NT2/D1 (cell line): ENCODE measurements at regions not wholly inside any gene's neighbourhood (a gene's known extent, or its start where the extent isn't known, plus 50 kb on each side); places are given as distances from the start of the nearest gene placed in this dataset.

Experiments used
- DNase-seq: peaks from one replicate; pipeline ENCODE4 v3.0.0-alpha.2; 2011; ENCODE audit warnings: low read depth, low spot score
- H3K27me3 ChIP-seq: 2 replicates; pipeline ENCODE4 v1.6.0; 2011; ENCODE audit warnings: mild to moderate bottlenecking; ENCODE audit not compliant: insufficient read length, insufficient read depth
- H3K36me3 ChIP-seq: 2 replicates; pipeline ENCODE4 v1.6.1; 2011; ENCODE audit warnings: mild to moderate bottlenecking, low read length, mixed read lengths; ENCODE audit not compliant: insufficient read depth, insufficient read length
- H3K4me1 ChIP-seq: 2 replicates; pipeline ENCODE4 v1.5.1; 2011; ENCODE audit not compliant: insufficient read depth, insufficient read length
- H3K4me3 ChIP-seq: 2 replicates; pipeline ENCODE4 v1.5.1; 2011; ENCODE audit warnings: low read depth; ENCODE audit not compliant: insufficient read length
- H3K9ac ChIP-seq: 2 replicates; pipeline ENCODE4 v1.6.0; 2011; ENCODE audit warnings: low read depth; ENCODE audit not compliant: insufficient read length
- H3K9me3 ChIP-seq: 2 replicates; pipeline ENCODE4 v1.5.1; 2011; ENCODE audit warnings: mild to moderate bottlenecking, low read length; ENCODE audit not compliant: insufficient read depth
- SUZ12 ChIP-seq: IDR thresholded peaks from 2 replicates; pipeline ENCODE4 v1.6.1; 2011; ENCODE audit not compliant: insufficient read length, insufficient read depth; ENCODE audit errors: extremely low read depth
- YY1 ChIP-seq: IDR thresholded peaks from 2 replicates; pipeline ENCODE4 v1.6.1; 2011; ENCODE audit not compliant: insufficient read length, insufficient read depth
- ZNF274 ChIP-seq: IDR thresholded peaks from 2 replicates; pipeline ENCODE4 v1.6.1; 2011; ENCODE audit warnings: mild to moderate bottlenecking, low read depth, low read length

DNA sequence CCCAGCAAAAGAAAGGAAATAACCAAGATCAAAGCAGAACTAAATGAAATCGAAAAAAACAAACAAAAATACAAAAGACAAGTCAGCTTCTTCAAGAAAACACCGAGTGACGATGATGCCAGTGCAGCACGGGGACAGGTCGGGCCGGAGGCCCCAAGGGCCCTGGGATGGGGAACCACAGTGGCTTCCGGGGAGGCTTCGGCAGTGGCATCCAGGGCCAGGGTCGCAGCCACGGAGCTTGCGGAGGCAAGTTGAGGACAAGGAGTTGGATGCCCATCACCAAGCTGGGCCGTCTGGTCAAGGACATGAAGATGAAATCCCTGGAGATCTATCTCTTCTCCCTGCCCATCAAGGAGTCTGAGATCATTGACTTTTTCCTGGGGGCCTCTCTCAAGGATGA is 53.2 kb upstream of the WDR41 start:
- no peaks in the 10 kb centered on the region for H3K36me3 ChIP-seq
- no peak overlapping the region for H3K4me3 ChIP-seq
- no peak for DNase-seq
- H3K9ac ChIP-seq, result no peak overlapping the region
- H3K4me1 ChIP-seq, result no peaks in the 10 kb centered on the region
- H3K9me3 ChIP-seq, result no peaks in the 10 kb centered on the region
- TF ChIP-seq ZNF274 (no peak), SUZ12 (no peak), YY1 (no peak)
- no peaks in the 10 kb centered on the region for H3K27me3 ChIP-seq
